ES-I3 (cell line): ENCODE measurements at regions not wholly inside any gene's neighbourhood (a gene's known extent, or its start where the extent isn't known, plus 50 kb on each side); places are given as distances from the start of the nearest gene placed in this dataset.

Experiments used
- H3K36me3 ChIP-seq: 2 replicates; pipeline ENCODE4 v1.6.1; 2013; ENCODE audit warnings: mild to moderate bottlenecking, low read length, control low read depth, moderate library complexity; ENCODE audit not compliant: insufficient read depth
- H3K4me1 ChIP-seq: 2 replicates; pipeline ENCODE4 v1.6.1; 2013; ENCODE audit warnings: mild to moderate bottlenecking, control low read depth, low read length; ENCODE audit not compliant: insufficient read depth
- H3K9ac ChIP-seq: 2 replicates; pipeline ENCODE4 v1.6.1; 2013; ENCODE audit warnings: low read depth, mild to moderate bottlenecking, low read length, moderate library complexity
- H3K9me3 ChIP-seq: 2 replicates; pipeline ENCODE4 v1.6.1; 2013; ENCODE audit warnings: mild to moderate bottlenecking, low read length, moderate library complexity; ENCODE audit not compliant: control insufficient read depth, insufficient read depth

DNA sequence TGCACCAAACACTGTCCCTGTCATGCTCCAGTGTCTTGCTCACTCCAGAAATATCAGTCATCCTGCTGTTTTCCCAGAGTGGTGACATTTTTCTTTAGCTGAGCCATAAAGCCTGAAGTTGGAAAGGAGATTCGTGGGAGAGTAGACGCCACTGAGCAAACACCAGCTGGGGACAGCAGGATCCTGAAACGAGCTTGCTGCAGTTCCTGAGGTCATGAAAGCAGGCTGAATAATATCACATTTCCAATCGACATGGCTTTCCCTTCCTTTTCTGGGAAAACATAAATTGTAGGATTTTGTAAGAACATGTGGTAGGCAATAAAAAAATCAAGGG is 276.4 kb downstream of the CDCA7 start:
- H3K9ac ChIP-seq, result no peak overlapping the region
- H3K36me3 ChIP-seq, result no peaks in the 10 kb centered on the region
- H3K9me3 ChIP-seq, result no peaks in the 10 kb centered on the region
- no peaks in the 10 kb centered on the region for H3K4me1 ChIP-seq

DNA sequence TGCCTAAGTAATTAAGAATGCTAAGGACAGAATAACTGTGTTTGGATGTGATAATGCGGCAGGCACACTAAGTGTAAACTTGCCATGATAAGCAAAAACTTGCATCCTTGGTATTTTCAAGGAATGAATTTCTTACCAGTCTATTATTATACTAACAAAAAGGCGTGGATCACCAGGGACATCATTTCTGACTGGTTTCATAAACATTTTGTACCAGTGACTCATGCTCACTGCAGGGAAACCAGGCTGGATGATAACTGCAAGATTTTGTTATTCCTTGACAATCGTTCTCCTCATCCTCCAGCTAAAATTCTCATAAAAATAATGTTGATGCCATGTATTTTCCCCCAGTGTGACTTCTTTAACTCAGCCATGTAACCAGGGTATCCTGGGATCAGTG is 289.5 kb downstream of the CDCA7 start:
- Histone ChIP-seq H3K4me1 (peaks cover 8% of the 10 kb centered on the region; the same call in 1 of the 2 replicates), H3K36me3 (no peaks in the 10 kb centered on the region), H3K9me3 (no peaks in the 10 kb centered on the region), H3K9ac (no peak overlapping the region)

DNA sequence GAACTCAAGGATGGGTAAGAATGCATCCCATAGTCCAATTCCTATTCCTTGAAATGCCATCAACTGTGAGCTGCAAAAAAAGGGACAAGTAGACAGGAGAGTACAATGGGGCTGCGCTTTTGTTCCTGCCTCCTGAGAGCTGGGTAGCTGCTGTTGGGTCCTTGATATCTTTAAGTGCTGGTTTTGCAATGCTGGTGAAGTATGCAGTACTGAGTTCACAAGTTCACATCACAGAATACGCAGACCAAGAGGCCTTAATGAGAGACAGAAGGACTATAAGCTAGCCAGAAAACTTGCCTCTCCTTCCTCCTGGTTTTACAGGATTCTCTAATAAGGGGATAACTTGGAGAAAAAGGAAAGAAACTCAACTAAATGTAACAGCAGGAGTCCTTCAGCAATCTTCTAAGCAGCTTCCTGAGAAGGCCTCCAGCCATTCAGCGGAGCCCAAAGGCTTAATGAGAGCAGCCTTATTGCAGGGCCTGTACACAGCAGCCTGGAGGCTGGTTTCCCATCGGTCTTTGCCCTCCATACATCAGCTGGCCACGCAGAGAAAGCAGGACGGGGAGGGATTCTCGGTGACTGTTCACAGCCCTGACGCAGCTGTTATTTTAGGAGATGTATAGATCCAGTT is 293.1 kb downstream of the CDCA7 start:
- Histone ChIP-seq H3K9ac (no peak overlapping the region), H3K9me3 (no peaks in the 10 kb centered on the region), H3K4me1 (peaks cover 15% of the 10 kb centered on the region), H3K36me3 (no peaks in the 10 kb centered on the region)

GRCh38 chr2:173648816-173649215 is 294.1 kb downstream of the CDCA7 start:
- Histone ChIP-seq H3K9me3 (no peaks in the 10 kb centered on the region), H3K36me3 (no peaks in the 10 kb centered on the region), H3K4me1 (peaks cover 23% of the 10 kb centered on the region), H3K9ac (no peak overlapping the region)

- Histone ChIP-seq H3K9me3 (no peaks in the 10 kb centered on the region), H3K9ac (no peak overlapping the region), H3K36me3 (no peaks in the 10 kb centered on the region), H3K4me1 (peaks cover 26% of the 10 kb centered on the region)
These were observed 295.0 kb downstream of the CDCA7 start for GRCh38 chr2:173649527-173650219.

DNA sequence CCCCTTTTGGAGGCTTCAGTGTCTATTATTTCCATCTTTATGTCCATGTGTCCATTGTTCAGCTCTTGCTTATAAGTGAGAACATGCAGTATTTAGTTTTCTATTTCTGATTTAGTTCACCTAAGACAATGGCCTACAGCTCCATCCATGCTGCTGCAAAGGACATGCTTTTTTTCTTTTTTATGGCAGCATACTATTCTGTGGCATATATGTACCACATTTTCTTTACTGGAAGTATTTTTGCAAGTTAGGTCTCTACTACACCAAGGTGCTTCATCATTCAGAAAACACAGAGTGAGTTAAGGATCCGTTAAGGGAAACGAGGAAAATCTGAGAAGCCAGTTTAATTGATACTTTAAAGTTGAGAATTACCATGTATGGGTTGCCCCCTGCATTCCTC is 297.2 kb downstream of the CDCA7 start:
- Histone ChIP-seq H3K9ac (no peak overlapping the region), H3K36me3 (no peaks in the 10 kb centered on the region), H3K4me1 (peaks cover 26% of the 10 kb centered on the region), H3K9me3 (no peaks in the 10 kb centered on the region)

DNA sequence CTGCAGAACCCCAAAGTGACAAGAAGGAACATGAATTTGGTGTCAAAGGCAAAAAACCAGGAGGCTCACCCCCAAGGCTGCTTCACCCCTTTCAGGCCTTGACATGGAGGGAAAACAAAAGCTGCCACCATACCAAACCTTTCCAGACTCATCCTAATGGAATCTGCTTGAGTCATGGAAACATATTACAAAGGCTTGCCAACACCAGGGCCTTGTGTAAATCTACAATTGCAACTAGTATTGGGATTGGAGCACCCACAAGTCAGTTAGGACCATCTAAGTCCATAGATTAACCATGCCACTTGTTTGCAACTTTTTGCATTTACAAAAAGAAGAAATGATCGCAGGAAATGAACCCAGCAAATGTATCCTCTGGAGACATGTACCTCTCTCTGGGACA is 297.6 kb downstream of the CDCA7 start:
- Histone ChIP-seq H3K36me3 (no peaks in the 10 kb centered on the region), H3K4me1 (peaks cover 26% of the 10 kb centered on the region), H3K9ac (no peak overlapping the region), H3K9me3 (no peaks in the 10 kb centered on the region)

DNA sequence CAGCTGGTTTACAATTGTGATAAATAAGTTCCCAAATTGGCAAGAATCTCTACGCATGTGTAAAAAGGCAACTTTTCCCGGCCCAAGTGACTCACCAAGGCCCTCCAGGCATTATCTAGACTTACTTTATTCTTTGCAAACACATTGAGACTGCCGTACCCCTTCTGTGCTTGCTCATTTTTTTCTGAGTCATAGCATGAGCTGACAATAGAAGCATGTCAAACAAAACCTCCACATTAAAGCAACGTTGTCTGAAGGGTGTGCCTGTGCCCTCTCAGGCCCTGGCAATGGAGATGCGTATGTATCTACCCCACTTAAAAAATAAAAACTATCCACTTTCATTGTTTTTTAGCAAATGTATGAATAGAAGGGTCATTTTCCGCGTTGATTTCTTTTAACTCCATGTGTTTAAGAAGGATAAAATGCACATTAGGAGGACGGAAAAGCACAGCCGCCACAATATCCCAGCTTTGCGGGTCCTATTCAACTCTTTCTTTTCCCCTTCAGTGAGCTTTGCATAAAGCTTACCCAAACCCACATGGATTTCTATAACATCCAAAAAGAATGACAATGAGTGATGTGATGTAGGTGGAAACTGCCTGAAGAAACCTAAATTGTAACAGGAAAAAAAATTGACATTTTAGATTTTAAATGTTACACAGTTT is 298.2 kb downstream of the CDCA7 start:
- no peak overlapping the region for H3K9ac ChIP-seq
- no peaks in the 10 kb centered on the region for H3K36me3 ChIP-seq
- no peaks in the 10 kb centered on the region for H3K9me3 ChIP-seq
- peaks cover 23% of the 10 kb centered on the region for H3K4me1 ChIP-seq

DNA sequence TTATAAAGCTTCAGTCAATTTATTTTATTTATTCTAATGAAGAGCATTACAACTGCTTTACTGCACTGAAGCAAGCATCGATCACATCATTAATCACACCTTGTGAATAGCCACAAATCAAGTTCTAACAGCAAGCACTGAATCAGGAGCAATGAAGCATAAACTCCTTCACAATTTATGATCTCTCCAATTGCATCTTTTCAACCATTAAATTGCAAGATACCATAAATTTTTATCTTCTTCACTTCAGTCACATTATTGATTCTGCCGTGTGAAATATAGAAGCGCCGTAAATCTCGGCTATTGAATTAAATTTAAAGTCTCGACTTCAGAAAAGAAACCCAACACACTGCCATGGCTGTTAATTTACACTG is 298.7 kb downstream of the CDCA7 start:
- Histone ChIP-seq H3K9ac (no peak overlapping the region), H3K4me1 (peaks cover 18% of the 10 kb centered on the region), H3K36me3 (no peaks in the 10 kb centered on the region), H3K9me3 (no peaks in the 10 kb centered on the region)

DNA sequence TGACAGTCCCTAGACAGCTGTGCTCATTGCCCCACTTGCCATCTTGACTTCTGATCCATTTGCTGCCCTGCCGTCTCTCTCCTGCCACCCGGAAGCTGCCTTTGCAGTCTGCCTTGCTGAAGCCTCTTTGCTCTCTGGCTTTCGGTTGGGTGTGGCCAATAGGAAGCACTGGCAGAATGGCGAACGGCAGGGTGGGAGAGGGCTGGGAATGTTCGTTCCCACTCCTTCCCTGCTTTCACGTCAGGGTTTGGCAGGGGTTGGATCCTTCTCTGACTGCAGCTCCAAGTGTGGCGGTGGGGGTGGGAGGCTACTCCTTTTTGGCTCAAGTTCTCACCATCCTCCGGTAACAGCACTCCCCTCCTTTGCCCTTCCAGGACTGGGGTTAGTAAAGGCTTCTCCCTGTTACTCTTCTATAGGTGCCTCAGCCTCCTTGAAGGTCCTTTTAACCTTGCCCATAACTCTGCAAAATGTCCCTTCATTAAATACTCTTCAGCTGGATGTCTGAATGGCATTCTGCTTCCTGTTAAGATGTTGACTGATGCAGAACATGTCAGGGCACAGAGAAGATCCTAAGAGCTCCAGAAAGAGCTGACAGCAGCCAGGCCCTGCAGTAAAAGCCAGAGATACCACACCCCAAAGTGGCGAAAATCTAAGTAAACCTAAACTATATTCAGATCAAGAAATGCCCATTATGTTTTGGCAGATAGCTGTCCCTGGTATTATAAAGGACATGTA is 299.7 kb downstream of the CDCA7 start:
- no peaks in the 10 kb centered on the region for H3K9me3 ChIP-seq
- H3K9ac ChIP-seq, result no peak overlapping the region; the same call in 1 of the 2 replicates
- H3K36me3 ChIP-seq, result no peaks in the 10 kb centered on the region
- peaks cover 18% of the 10 kb centered on the region for H3K4me1 ChIP-seq

DNA sequence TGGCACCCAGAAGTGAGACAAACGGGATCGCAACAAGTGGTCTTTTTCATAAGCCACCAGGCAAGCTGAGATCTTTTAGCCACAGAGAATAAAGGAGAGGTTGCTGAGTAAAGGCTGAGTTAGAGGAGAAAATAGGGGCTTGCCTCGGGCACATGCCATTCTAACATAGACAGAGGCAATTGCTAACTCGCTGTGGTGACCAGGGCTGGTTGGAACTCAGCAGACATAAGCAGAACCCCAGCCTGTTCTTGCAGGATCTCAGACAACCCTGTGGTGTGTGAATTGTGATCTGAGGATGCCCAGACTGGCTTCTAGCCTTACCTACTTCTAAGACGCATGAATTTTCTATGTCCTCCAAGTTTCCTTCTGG is 300.2 kb downstream of the CDCA7 start:
- H3K9ac ChIP-seq, result no peak overlapping the region
- H3K36me3 ChIP-seq, result no peaks in the 10 kb centered on the region
- H3K4me1 ChIP-seq, result peaks cover 18% of the 10 kb centered on the region
- no peaks in the 10 kb centered on the region for H3K9me3 ChIP-seq

GRCh38 chr2:173656086-173656485 is 301.4 kb downstream of the CDCA7 start:
- H3K4me1 ChIP-seq, result peaks cover 18% of the 10 kb centered on the region
- H3K9me3 ChIP-seq, result no peaks in the 10 kb centered on the region

DNA sequence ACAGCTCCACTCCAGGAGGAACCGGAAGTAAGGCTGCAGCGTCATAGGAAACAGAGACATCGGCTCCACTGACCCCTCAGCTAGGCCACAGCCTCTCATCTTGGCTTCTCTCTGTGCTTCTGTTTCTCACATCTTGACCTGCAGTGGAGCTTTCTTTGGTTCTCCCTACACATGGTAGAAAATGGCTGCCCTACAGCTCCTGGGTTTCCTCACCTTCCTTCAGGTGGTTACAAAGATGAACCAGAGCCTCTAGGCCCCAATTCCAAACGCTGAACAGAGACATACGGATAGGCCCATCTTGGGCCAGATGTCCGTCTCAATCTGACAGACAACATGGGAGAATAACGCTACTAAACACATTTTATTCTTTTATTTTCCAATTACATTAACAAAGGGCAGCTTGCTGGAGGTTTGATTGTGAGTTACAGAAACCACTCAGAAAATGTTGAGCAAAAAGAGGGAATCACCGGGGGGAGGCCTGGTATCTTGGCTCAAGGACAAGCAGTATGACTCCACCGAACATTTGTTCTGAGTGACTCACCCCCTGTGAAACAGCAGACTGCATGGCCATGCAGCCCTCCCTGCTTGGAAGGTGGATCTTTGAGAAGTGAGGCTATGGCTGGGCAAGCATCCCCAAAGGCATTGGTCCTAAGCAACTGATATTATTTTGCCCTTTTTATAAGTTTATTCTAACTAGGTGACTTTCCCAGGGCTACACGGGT is 303.5 kb downstream of the CDCA7 start:
- H3K9me3 ChIP-seq, result no peaks in the 10 kb centered on the region
- no peak overlapping the region for H3K9ac ChIP-seq
- no peaks in the 10 kb centered on the region for H3K36me3 ChIP-seq
- peaks cover 8% of the 10 kb centered on the region for H3K4me1 ChIP-seq

More at GRCh38 chr2:173656086-173656485, 301.4 kb downstream of the CDCA7 start:
- Histone ChIP-seq H3K36me3 (no peaks in the 10 kb centered on the region), H3K9ac (no peak overlapping the region)

DNA sequence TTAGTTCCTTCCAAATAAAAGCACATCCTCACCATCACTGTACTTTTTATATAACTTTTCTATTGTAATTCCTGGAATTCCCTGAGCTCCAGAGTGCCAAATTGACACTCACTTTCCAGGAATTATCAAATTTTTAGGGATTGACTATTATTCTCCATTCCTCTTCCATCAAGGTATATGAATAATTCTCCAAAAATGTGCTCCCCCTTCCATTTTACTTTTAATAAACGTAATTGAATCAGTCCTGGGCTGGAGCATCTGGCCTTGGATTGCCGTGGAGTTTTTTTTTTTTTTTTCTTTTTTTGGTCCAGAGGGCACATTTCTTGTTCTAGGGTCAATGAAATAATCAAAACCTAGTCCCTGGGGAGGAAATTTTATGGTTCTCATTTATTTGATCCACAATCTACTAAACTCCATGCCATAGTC is 304.3 kb downstream of the CDCA7 start:
- no peak overlapping the region for H3K9ac ChIP-seq

More for the DNA sequence above, 304.3 kb downstream of the CDCA7 start:
- Histone ChIP-seq H3K9me3 (no peaks in the 10 kb centered on the region), H3K36me3 (no peaks in the 10 kb centered on the region), H3K4me1 (peaks cover 1% of the 10 kb centered on the region; the same call in 1 of the 2 replicates)
